HG02588 (cell line): ENCODE measurements at regions not wholly inside any gene's neighbourhood (a gene's known extent, or its start where the extent isn't known, plus 50 kb on each side); places are given as distances from the start of the nearest gene placed in this dataset.
"Not testable (repeated sequence)": the region's sequence is repeated elsewhere in the genome, so short reads cannot be mapped to it uniquely, and the experiment has no call there.

ENCODE experiments used
- ATAC-seq: cut with Tn5 transposase; IDR thresholded peaks from one replicate; pipeline ENCODE4 v1.9.1; 2021; ENCODE audit warnings: mild to moderate bottlenecking, moderate library complexity; ENCODE audit not compliant: unreplicated experiment

GRCh38 chr6:150495126-150495525, 104.6 kb upstream of the PLEKHG1 start:
- ATAC-seq, result no peak

- no peak for ATAC-seq
These were observed 103.1 kb upstream of the PLEKHG1 start for GRCh38 chr6:150496629-150497028.

GRCh38 chr6:150499882-150500312, 99.8 kb upstream of the PLEKHG1 start:
- ATAC-seq, result no peak

- ATAC-seq, result not testable (repeated sequence)
These were observed 99.1 kb upstream of the PLEKHG1 start for GRCh38 chr6:150500568-150500967.

- no peak for ATAC-seq
These were observed 96.6 kb upstream of the PLEKHG1 start for GRCh38 chr6:150503041-150503440.

- ATAC-seq, result no peak
These were observed 95.9 kb upstream of the PLEKHG1 start for GRCh38 chr6:150503586-150504339.

GRCh38 chr6:150507361-150507760, 92.3 kb upstream of the PLEKHG1 start:
- not testable (repeated sequence) for ATAC-seq

DNA sequence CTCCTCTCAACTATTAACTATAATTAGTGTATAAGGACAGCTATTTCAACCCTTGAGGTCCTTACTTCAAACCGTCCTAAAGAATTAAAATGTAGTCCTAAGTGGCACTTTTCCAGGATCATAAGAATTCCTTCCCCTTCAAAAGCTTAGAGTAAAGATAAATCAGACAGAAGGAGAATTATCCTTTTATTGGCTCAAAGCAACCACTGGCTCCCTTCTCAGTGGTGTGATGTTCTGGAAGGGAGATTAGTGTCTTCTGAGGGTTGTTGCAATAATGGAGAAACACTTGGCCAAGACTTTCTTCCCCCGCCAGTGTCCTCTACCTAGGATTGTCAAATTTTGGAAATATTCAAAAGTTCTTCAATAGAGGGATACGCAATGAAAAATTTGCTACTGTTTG, 89.1 kb upstream of the PLEKHG1 start:
- no peak for ATAC-seq

- peak; percentile 65 for ATAC-seq
These were observed 88.4 kb upstream of the PLEKHG1 start for GRCh38 chr6:150511313-150511712.

DNA sequence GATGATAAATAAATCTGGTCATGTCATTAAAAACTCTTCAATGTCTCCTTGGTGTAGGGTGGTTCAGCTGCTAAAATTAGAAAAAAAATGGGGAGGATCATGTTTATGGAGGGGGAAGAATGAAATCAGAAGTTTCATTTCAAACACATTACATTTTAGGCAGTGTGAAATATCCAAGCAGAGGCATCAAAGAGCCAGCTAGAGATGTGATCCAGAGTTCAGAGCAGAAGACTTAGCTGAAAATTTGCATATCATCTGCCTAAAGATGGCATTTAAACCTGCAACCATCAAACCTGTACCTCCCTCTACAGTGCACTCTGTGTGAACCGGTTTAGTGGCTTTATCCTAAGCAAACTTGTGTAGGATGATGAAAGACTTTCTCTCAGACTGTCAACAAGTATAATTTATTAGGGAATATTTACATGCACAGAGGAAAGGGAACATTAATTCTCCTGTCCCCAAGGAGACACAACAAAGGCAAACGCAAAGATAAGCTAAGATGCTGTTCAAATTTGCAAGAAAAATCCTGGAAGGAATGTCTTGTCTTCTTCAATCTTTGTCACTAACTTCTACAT, 84.8 kb upstream of the PLEKHG1 start:
- ATAC-seq, result no peak

DNA sequence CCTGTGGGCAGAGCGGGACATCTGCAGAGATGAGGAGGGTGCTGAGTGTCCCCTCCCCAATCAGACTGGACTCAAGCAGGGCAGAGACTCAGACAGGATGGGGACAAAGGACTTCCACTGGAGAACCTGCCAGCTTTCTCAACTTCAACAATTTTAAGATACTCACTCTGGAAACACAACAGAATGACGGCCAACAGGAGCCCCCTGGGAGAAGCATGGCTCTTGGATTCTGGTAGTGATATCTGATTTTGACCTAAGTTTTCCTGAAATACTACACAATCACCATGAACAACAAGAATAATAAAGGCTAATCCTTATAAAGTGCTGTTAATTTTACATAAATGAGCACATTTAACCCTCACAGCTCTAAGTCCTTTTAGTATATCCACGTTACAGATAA, 83.5 kb upstream of the PLEKHG1 start:
- no peak for ATAC-seq

DNA sequence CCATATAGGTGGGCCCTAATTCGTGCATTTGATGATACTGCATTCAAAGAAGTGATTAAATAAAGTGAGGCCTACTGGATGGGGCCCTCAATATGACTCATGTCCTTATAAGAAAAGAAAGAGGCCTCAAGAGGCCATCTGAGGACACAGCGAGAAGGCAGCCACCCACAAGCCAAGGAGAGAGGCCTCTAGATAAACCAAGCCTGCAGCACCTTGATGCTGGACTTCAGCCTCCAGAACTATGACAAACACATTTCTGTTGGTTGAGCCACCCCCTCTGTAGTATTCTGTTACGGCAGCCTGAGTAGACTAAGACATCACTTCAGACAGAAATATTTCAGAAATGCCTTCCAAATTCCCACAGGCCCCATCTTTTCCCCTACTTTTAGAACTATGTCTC, 82.5 kb upstream of the PLEKHG1 start:
- ATAC-seq, result no peak

DNA sequence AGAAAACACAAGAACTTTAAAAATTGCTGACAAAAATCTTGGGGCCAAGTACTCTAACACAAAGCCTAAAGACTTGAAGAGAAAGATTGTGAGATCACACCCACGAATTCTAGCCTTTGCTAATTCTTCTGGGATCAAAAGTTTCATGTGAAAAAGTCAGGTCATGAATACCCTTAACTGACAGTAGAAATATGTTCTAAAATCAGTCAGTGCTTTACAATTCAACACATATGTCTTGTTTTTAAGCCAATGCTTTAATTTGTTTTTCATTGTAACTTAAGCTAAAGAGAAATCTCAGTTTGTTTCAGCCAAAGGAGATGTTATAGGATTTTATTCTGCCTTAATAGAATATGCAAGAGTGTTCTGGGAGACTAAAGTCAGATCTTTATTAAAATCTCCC, 78.2 kb upstream of the PLEKHG1 start:
- ATAC-seq, result no peak

- not testable (repeated sequence) for ATAC-seq
These were observed 76.5 kb upstream of the PLEKHG1 start for GRCh38 chr6:150523216-150523615.

GRCh38 chr6:150525300-150525699, 74.4 kb upstream of the PLEKHG1 start:
- no peak for ATAC-seq

DNA sequence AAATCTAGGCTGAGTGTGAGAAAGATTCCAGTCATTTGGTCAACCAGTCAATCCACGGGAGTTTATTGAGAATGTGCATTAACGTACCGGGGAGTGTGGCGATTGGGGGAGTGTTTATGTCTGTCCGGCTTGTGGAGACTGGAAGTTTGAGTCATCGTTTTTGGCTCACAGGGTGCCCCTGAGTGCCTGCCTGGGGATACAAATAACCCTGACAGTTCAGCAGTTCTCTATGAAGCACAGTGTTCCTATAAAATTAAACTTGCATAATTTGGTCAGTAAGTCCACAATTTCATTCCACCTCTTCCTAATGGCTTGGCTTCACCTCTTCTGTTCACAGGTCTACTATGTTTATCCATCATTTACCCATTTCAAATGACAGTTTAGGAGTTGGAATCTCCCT, 72.6 kb upstream of the PLEKHG1 start:
- no peak for ATAC-seq

GRCh38 chr6:150528648-150529285, 70.9 kb upstream of the PLEKHG1 start:
- ATAC-seq, result no peak

DNA sequence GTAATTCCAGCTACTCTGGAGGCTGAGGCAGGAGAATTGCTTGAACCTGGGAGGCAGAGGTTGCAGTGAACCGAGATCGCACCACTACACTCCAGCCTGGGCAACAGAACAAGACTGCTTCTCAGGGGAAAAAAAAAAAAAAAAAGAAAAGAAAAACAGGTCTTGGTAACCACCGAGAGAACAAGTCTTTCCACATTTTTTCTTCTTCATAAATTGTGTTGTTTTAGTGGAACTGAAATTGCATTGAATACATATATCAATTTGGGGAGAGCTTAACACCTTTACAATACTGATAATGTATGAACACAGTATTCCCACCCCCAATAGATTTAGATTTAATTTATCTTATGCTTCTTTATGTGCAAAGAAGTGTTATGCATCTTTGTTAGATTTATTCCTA, 70.0 kb upstream of the PLEKHG1 start:
- ATAC-seq, result no peak

GRCh38 chr6:150531957-150532356, 67.7 kb upstream of the PLEKHG1 start:
- ATAC-seq, result no peak

DNA sequence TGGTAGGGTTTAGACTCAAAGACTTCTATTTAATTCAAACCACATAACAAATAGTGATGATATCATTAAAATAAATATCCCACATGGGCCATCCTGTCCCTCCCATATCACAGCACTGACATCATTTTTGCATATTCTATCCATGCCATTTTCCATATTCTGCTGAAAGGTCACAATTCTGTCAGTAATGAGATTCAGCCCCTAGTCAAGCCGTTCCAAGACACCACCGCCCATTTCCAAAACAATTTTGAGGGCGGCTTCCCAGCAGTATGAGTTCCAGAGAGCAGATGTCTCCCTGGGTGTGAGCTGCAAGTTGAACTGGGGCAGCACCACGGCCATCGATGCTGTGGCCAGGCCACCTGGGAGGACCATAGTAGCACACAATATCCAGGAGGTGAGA, 65.1 kb upstream of the PLEKHG1 start:
- no peak for ATAC-seq

DNA sequence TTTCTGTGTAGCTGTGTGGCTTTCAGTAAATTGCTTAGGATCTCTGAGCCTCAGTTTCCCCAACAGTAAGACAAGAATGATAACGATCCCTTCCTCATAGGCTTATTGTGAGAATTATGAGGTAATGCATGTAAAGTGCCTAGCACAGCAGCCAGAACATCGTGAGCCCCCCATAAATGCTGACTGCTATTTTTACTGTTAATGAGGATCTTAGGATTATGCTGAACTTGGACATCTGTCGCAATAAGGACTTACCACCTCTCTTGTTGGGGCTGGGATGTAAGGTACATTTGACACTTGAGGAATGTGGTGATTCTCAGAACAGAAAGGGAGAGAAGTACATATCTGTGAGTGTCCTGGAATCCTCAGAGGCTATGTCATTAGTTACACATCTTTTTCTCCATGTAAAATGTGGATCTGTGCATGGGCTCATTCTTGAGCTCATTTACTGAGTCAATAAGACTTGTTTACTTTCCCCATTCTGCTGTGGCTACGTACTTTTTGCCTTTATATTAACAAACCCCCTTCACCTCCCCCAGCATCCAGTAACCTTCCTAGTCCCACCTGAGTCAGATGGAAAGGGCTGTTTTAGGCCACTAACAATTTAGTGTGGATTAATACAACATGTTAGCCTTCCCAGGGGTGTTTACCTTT, 64.4 kb upstream of the PLEKHG1 start:
- ATAC-seq, result no peak

DNA sequence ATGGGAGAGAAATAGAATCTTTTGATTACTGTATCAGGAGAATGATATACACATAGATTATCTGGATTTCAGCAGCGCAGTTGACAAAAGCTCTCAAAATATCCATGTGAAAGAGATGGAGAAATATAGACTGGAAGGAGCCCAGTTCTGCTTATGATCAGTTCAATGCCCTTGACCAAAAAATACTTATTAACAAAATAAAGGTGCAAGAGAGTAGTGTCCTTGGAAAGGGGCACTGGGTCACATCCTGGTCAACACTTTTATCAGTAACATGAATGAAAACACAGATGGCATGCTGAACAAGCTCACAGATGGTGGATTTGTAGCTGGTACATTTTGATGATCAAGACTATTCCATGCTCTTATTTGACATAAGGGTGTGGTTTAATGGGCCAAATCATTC, 63.9 kb upstream of the PLEKHG1 start:
- ATAC-seq, result no peak
